ENCODE measurements at regions not wholly inside any gene's neighbourhood (a gene's known extent, or its start where the extent isn't known, plus 50 kb on each side); places are given as distances from the start of the nearest gene placed in this dataset.

GRCh38 chrX:104309169-104309568 is 54.4 kb upstream of the ESX1 start:
- in situ Hi-C loops (cut with HindIII; ENCODE audit: low sequenced_read_pairs), result no loop called here
- DNase-seq (ENCODE audit: low read depth), result no peak
- H3K4me3 ChIP-seq (ENCODE audit: low read depth, low read length), result no peak overlapping the region
- no peak for TF ChIP-seq CTCF (IDR thresholded peaks at IDR 0.05; ENCODE audit: low read depth, low read length, missing control alignments)

- DNase-seq (ENCODE audit: low read depth), result no peak
- in situ Hi-C loops (cut with HindIII; ENCODE audit: low sequenced_read_pairs), result no loop called here
- H3K4me3 ChIP-seq (ENCODE audit: low read depth, low read length), result no peak overlapping the region
- no peak for TF ChIP-seq CTCF (IDR thresholded peaks at IDR 0.05; ENCODE audit: low read depth, low read length, missing control alignments)
Observed at GRCh38 chrX:104307341-104307740, 52.6 kb upstream of the ESX1 start.

GRCh38 chrX:104306180-104306579 is 51.4 kb upstream of the ESX1 start:
- DNase-seq (ENCODE audit: low read depth), result no peak
- in situ Hi-C loops (cut with HindIII; ENCODE audit: low sequenced_read_pairs), result no loop called here

More at GRCh38 chrX:104306180-104306579, 51.4 kb upstream of the ESX1 start:
- no peak overlapping the region for H3K4me3 ChIP-seq (ENCODE audit: low read depth, low read length)
- TF ChIP-seq CTCF (IDR thresholded peaks at IDR 0.05; ENCODE audit: low read depth, low read length, missing control alignments), result no peak
